NCI-H460 (cell line): ENCODE measurements at regions not wholly inside any gene's neighbourhood (a gene's known extent, or its start where the extent isn't known, plus 50 kb on each side); places are given as distances from the start of the nearest gene placed in this dataset.

Experiments
- DNase-seq: peaks from one replicate; pipeline ENCODE4 v3.0.0-alpha.2; 2016; ENCODE audit warnings: low read depth; ENCODE audit errors: extremely low read depth

- no peak for DNase-seq
These were observed 63.2 kb upstream of the TNIP3 start for GRCh38 chr4:121227341-121227792.

- DNase-seq, result no peak
These were observed 62.2 kb upstream of the TNIP3 start for GRCh38 chr4:121226362-121226761.

GRCh38 chr4:121221608-121222007 is 57.5 kb upstream of the TNIP3 start:
- DNase-seq, result no peak

GRCh38 chr4:121221201-121221600 is 57.1 kb upstream of the TNIP3 start:
- no peak for DNase-seq

GRCh38 chr4:121220698-121221097 is 56.6 kb upstream of the TNIP3 start:
- DNase-seq, result no peak

- DNase-seq, result no peak
These were observed 55.1 kb upstream of the TNIP3 start for GRCh38 chr4:121219227-121219626.

- DNase-seq, result no peak
These were observed 53.2 kb upstream of the TNIP3 start for GRCh38 chr4:121217351-121217750.

- DNase-seq, result no peak
These were observed 52.3 kb upstream of the TNIP3 start for GRCh38 chr4:121216461-121216860.

GRCh38 chr4:121213940-121214339 is 49.8 kb upstream of the TNIP3 start:
- DNase-seq, result no peak
